ENCODE measurements at regions not wholly inside any gene's neighbourhood (a gene's known extent, or its start where the extent isn't known, plus 50 kb on each side); places are given as distances from the start of the nearest gene placed in this dataset.
A peak's percentile ranks its signal among the peaks of the same experiment; 100 is the strongest.
"Not testable (repeated sequence)": the region's sequence is repeated elsewhere in the genome, so short reads cannot be mapped to it uniquely, and the experiment has no call there.

GRCh38 chr12:127121494-127122084, 1145.4 kb upstream of the TMEM132C start:
- Histone ChIP-seq H3K27me3 (ENCODE audit: insufficient read depth, low read length) (no peaks in the 10 kb centered on the region), H3K36me3 (ENCODE audit: insufficient read depth, low read depth, low read length) (no peaks in the 10 kb centered on the region), H3K27ac (ENCODE audit: low read length) (no peak overlapping the region), H3K9ac (ENCODE audit: low read depth, low read length) (no peak overlapping the region), H3K4me3 (ENCODE audit: low read length) (no peak overlapping the region), H3K9me3 (ENCODE audit: insufficient read depth, low read depth, low read length) (no peaks in the 10 kb centered on the region), H3K4me1 (ENCODE audit: insufficient read depth, low read length) (no peaks in the 10 kb centered on the region)

DNA sequence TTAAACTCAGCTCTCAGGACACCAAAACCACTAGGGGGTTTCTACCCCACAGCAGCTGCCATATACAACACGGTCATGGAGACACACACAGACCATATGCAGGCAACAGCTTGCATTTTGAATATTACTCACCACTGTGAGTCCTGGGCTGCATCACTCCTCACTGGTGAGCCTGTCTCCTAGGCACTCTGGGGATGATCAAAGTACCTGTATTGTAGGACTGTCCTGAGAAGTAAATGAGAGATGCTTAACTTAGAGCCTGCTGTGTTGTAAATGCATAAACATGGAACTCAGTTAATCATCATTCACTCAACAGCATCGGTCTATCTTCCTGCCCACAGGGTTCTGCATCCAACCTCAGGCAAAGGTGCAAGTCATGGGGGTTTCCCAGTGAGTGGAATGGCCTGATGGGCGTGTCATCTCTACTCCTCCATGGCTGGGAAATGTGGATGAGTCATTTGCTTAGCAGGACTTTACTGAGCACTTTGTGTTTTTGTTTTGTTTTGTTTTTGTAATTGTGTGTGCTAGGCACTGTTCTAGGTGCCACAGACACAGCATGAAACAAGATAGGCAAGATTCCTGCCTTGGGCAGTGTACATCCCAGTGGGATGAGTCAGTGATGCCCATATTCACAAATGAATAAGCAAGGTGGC, 1141.2 kb upstream of the TMEM132C start:
- Histone ChIP-seq H3K9me3 (ENCODE audit: insufficient read depth, low read depth, low read length) (no peaks in the 10 kb centered on the region), H3K36me3 (ENCODE audit: insufficient read depth, low read depth, low read length) (no peaks in the 10 kb centered on the region), H3K9ac (ENCODE audit: low read depth, low read length) (no peak overlapping the region), H3K27ac (ENCODE audit: low read length) (no peak overlapping the region), H3K27me3 (ENCODE audit: insufficient read depth, low read length) (no peaks in the 10 kb centered on the region), H3K4me1 (ENCODE audit: insufficient read depth, low read length) (no peaks in the 10 kb centered on the region), H3K4me3 (ENCODE audit: low read length) (no peak overlapping the region)

GRCh38 chr12:127126260-127126628, 1140.7 kb upstream of the TMEM132C start:
- H3K36me3 ChIP-seq (ENCODE audit: insufficient read depth, low read depth, low read length) = no peaks in the 10 kb centered on the region
- H3K4me1 ChIP-seq (ENCODE audit: insufficient read depth, low read length) = no peaks in the 10 kb centered on the region
- no peak overlapping the region for H3K27ac ChIP-seq (ENCODE audit: low read length)
- H3K27me3 ChIP-seq (ENCODE audit: insufficient read depth, low read length) = no peaks in the 10 kb centered on the region
- no peak overlapping the region for H3K9ac ChIP-seq (ENCODE audit: low read depth, low read length)
- no peaks in the 10 kb centered on the region for H3K9me3 ChIP-seq (ENCODE audit: insufficient read depth, low read depth, low read length)
- H3K4me3 ChIP-seq (ENCODE audit: low read length) = no peak overlapping the region

GRCh38 chr12:127127897-127128296, 1139.1 kb upstream of the TMEM132C start:
- H3K36me3 ChIP-seq (ENCODE audit: insufficient read depth, low read depth, low read length) = no peaks in the 10 kb centered on the region
- no peak overlapping the region for H3K27ac ChIP-seq (ENCODE audit: low read length)
- H3K9ac ChIP-seq (ENCODE audit: low read depth, low read length) = no peak overlapping the region
- no peaks in the 10 kb centered on the region for H3K9me3 ChIP-seq (ENCODE audit: insufficient read depth, low read depth, low read length)
- H3K4me1 ChIP-seq (ENCODE audit: insufficient read depth, low read length) = no peaks in the 10 kb centered on the region
- H3K27me3 ChIP-seq (ENCODE audit: insufficient read depth, low read length) = no peaks in the 10 kb centered on the region
- H3K4me3 ChIP-seq (ENCODE audit: low read length) = no peak overlapping the region

GRCh38 chr12:127130506-127131124, 1136.4 kb upstream of the TMEM132C start:
- H3K27ac ChIP-seq (ENCODE audit: low read length) = no peak overlapping the region
- H3K9me3 ChIP-seq (ENCODE audit: insufficient read depth, low read depth, low read length) = no peaks in the 10 kb centered on the region
- H3K27me3 ChIP-seq (ENCODE audit: insufficient read depth, low read length) = no peaks in the 10 kb centered on the region
- no peak overlapping the region for H3K4me3 ChIP-seq (ENCODE audit: low read length)
- no peaks in the 10 kb centered on the region for H3K4me1 ChIP-seq (ENCODE audit: insufficient read depth, low read length)
- no peak overlapping the region for H3K9ac ChIP-seq (ENCODE audit: low read depth, low read length)
- H3K36me3 ChIP-seq (ENCODE audit: insufficient read depth, low read depth, low read length) = no peaks in the 10 kb centered on the region

DNA sequence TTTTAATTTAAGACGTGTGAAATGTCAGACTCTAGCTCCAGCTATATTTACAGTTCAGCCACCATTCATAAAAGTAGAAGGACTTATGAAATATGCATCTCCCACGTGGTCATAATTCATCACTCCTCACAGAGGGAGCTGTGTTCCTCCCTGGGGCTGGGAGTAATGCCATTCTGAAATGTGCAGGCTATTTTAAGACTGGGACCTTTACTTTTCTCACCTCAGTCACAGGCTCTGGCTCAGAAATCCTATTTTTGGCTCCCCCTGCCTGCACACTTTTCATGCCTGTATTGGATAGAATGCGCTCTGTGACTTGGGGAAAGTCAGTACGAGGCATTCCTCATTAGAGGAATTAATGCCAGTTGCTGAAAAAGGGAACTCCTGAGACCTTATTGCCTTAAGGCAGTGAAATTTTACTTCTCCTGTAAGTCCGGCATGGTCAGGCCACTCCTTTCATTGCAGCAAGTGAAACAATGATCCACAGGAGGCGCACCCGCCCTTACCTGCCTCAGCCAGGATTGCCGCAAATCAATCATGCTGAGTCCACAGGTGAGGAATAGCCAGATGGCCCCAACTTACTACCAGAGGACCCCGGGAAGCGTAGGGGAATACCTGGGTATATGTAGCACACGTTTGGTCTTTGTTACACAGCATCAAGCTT, 1133.2 kb upstream of the TMEM132C start:
- Histone ChIP-seq H3K36me3 (ENCODE audit: insufficient read depth, low read depth, low read length) (no peaks in the 10 kb centered on the region), H3K9me3 (ENCODE audit: insufficient read depth, low read depth, low read length) (no peaks in the 10 kb centered on the region), H3K9ac (ENCODE audit: low read depth, low read length) (no peak overlapping the region), H3K4me1 (ENCODE audit: insufficient read depth, low read length) (no peaks in the 10 kb centered on the region), H3K27me3 (ENCODE audit: insufficient read depth, low read length) (no peaks in the 10 kb centered on the region), H3K27ac (ENCODE audit: low read length) (no peak overlapping the region), H3K4me3 (ENCODE audit: low read length) (no peak overlapping the region)

- not testable (repeated sequence) for H3K4me1 ChIP-seq (ENCODE audit: insufficient read depth, low read length); H3K27ac ChIP-seq (ENCODE audit: low read length); H3K4me3 ChIP-seq (ENCODE audit: low read length); H3K36me3 ChIP-seq (ENCODE audit: insufficient read depth, low read depth, low read length); H3K9me3 ChIP-seq (ENCODE audit: insufficient read depth, low read depth, low read length); H3K9ac ChIP-seq (ENCODE audit: low read depth, low read length); H3K27me3 ChIP-seq (ENCODE audit: insufficient read depth, low read length)
Observed at GRCh38 chr12:127140864-127141484, 1126.0 kb upstream of the TMEM132C start.

DNA sequence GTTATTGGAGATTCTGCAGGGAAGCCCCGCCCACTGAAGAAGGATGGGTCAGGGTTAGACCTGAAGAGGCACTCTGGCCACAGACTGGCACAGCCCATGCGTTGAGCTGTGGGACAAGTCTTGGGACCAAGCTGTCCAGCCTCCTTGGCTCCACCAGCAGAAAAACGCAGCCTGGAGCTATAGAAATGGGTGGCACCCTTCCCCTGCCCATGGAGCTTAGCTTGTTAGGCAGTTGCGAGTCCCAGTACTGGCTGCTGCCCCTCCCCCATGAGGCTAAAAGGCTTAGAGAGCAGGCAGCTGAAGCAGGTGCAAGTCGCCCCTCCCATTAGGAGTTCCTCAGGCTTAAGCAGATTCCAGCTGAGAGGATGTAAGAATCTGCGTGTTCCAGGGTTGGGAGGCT, 1124.0 kb upstream of the TMEM132C start:
- H3K9me3 ChIP-seq (ENCODE audit: insufficient read depth, low read depth, low read length) = no peaks in the 10 kb centered on the region; the same call in 1 of the 2 replicates
- peaks cover 10% of the 10 kb centered on the region; the same call in 1 of the 2 replicates for H3K4me1 ChIP-seq (ENCODE audit: insufficient read depth, low read length)
- H3K4me3 ChIP-seq (ENCODE audit: low read length) = peak overlapping the region; percentile 40; the same call in 1 of the 2 replicates
- no peaks in the 10 kb centered on the region for H3K27me3 ChIP-seq (ENCODE audit: insufficient read depth, low read length)
- H3K36me3 ChIP-seq (ENCODE audit: insufficient read depth, low read depth, low read length) = no peaks in the 10 kb centered on the region
- H3K9ac ChIP-seq (ENCODE audit: low read depth, low read length) = no peak overlapping the region
- peak overlapping the region; percentile 22 for H3K27ac ChIP-seq (ENCODE audit: low read length)

DNA sequence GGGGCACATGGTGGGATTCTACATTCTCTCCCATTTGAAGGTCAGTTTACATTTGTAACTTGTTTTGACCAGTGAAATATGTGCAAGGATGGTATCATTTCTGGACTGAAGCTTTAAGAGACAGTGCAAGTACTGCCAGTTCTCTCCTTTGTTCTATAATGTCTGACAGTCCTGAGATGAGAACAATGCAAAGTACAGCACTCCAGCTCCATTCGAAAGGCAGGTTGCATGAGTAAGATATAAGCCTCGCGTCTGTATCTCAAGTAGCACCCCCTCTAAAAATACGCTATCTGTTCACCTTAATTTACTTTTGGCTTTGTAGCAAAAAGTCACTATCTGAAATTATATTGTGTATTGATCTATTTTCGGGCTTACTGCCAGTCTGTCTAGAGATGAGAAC, 1122.2 kb upstream of the TMEM132C start:
- no peak overlapping the region for H3K9ac ChIP-seq (ENCODE audit: low read depth, low read length)
- H3K36me3 ChIP-seq (ENCODE audit: insufficient read depth, low read depth, low read length) = no peaks in the 10 kb centered on the region
- H3K4me3 ChIP-seq (ENCODE audit: low read length) = no peak overlapping the region
- no peaks in the 10 kb centered on the region; the same call in 1 of the 2 replicates for H3K9me3 ChIP-seq (ENCODE audit: insufficient read depth, low read depth, low read length)
- no peak overlapping the region for H3K27ac ChIP-seq (ENCODE audit: low read length)
- H3K4me1 ChIP-seq (ENCODE audit: insufficient read depth, low read length) = peaks cover 19% of the 10 kb centered on the region; the same call in 1 of the 2 replicates
- H3K27me3 ChIP-seq (ENCODE audit: insufficient read depth, low read length) = no peaks in the 10 kb centered on the region

DNA sequence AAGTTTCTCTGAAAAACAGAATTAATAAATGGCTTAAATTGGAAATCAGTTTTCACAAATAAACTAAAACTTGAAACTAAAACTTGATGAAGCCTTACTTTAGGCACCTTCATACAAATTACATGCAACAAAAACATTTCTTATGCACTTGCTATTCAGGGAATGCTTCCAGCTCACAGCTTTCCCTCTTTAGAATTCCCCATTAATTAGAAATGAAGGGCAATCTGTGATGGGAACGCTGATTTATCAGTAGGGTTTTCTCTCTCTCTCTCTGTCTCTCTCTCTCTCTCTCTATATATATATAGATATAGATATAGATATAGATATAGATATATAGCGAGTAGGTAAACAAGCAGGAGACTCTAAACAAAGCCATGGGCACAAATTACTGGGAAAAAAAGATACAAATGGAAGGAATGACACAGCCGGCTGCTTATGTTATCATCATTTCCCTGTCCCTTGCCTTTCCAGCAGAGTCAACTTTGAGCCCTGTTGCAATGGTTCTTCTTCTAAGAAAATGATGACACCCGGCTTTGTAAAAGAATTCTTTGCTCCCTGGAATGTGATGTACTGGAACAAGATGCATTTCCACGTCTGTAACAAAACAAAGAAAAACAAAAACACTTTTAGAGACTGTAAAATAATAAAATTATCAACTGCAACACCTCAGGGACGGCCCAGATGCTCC, 1121.6 kb upstream of the TMEM132C start:
- H3K4me3 ChIP-seq (ENCODE audit: low read length) = no peak overlapping the region
- H3K27ac ChIP-seq (ENCODE audit: low read length) = no peak overlapping the region

More for the DNA sequence above, 1121.6 kb upstream of the TMEM132C start:
- Histone ChIP-seq H3K4me1 (ENCODE audit: insufficient read depth, low read length) (peaks cover 25% of the 10 kb centered on the region; the same call in 1 of the 2 replicates), H3K9ac (ENCODE audit: low read depth, low read length) (no peak overlapping the region), H3K36me3 (ENCODE audit: insufficient read depth, low read depth, low read length) (no peaks in the 10 kb centered on the region), H3K27me3 (ENCODE audit: insufficient read depth, low read length) (no peaks in the 10 kb centered on the region), H3K9me3 (ENCODE audit: insufficient read depth, low read depth, low read length) (no peaks in the 10 kb centered on the region; the same call in 1 of the 2 replicates)

Data from iPS-20b (cell line).